ENCODE measurements at regions not wholly inside any gene's neighbourhood (a gene's known extent, or its start where the extent isn't known, plus 50 kb on each side); places are given as distances from the start of the nearest gene placed in this dataset.

- Histone ChIP-seq H3K27ac (ENCODE audit: insufficient read depth, low read depth, low read length) (no peak overlapping the region), H3K79me2 (ENCODE audit: control insufficient read depth, insufficient read depth, low read length) (no peaks in the 10 kb centered on the region), H3K9me3 (replicated peaks; ENCODE audit: control insufficient read depth, insufficient read depth, low read length) (no peaks in the 10 kb centered on the region), H3K4me3 (replicated peaks in 1 of 3; ENCODE audit: insufficient read depth in 1 of 3, low read depth in 1 of 3, low read length in 3 of 3) (no peak overlapping the region), H4K20me1 (replicated peaks; ENCODE audit: control insufficient read depth, extremely low read depth, insufficient read depth, low read length) (no peaks in the 10 kb centered on the region), H3K27me3 (ENCODE audit: control insufficient read depth in 2 of 2, insufficient read depth in 2 of 2, low read length in 2 of 2) (no peaks in the 10 kb centered on the region), H3K4me2 (ENCODE audit: insufficient read depth, low read length) (no peak overlapping the region), H3K36me3 (ENCODE audit: control insufficient read depth in 2 of 2, extremely low read depth in 1 of 2, insufficient read depth in 2 of 2, low read length in 2 of 2) (no peaks in the 10 kb centered on the region), H3K9ac (replicated peaks; ENCODE audit: extremely low read depth, insufficient read depth, low read length) (no peak overlapping the region), H3K4me1 (ENCODE audit: control insufficient read depth, extremely low read depth, insufficient read depth, low read length) (no peaks in the 10 kb centered on the region), H3K9me1 (replicated peaks; ENCODE audit: control insufficient read depth, extremely low read depth, insufficient read depth, low read length) (no peaks in the 10 kb centered on the region), H2AFZ (ENCODE audit: low read depth, low read length) (no peak overlapping the region)
- intact Hi-C loops (cut with micrococcal nuclease), result loop anchor here (1.0 kb wide), 1 partner anchor 1026 kb away; no protein-coding TSS in a partner anchor
- dilution Hi-C loops (cut with MboI; ENCODE audit: extremely low pct_ligation_motif_present, low sequenced_read_pairs), result no loop called here
- DNase-seq (ENCODE audit: low read depth, low spot score), result no peak
- no peak for FAIRE-seq
- ChIA-PET POLR2A (no interaction called here), CTCF (interaction anchor here (0.6 to 1.4 kb wide), 3 partner anchors 1025 to 1063 kb away, joined by 4 to 12 read pairs (median 4); no protein-coding TSS in a partner anchor)
- no TSS peak for BruUV-seq (replicated peaks)
- TF ChIP-seq EZH2 (IDR thresholded peaks at IDR 0.05; ENCODE audit: borderline replicate concordance, low read depth, low read length, severe bottlenecking) (no peak), CTCF (IDR thresholded peaks at IDR 0.05; ENCODE audit: extremely low read depth in 1 of 2, insufficient read depth in 1 of 2, low read depth in 1 of 2, low read length in 2 of 2) (peak in 1 of 2 donors; percentile 5), POLR2AphosphoS5 (IDR thresholded peaks at IDR 0.05; ENCODE audit: insufficient read depth, low read depth, low read length) (no peak)
Measured at GRCh38 chr3:34882764-34883163, 756.6 kb upstream of the ARPP21 start.

GRCh38 chr3:34884007-34884406, 755.3 kb upstream of the ARPP21 start:
- ChIA-PET POLR2A (no interaction called here), CTCF (no interaction called here)
- H3K36me3 ChIP-seq (ENCODE audit: control insufficient read depth in 2 of 2, extremely low read depth in 1 of 2, insufficient read depth in 2 of 2, low read length in 2 of 2), result no peaks in the 10 kb centered on the region
- no peak overlapping the region for H3K27ac ChIP-seq (ENCODE audit: insufficient read depth, low read depth, low read length)
- H3K4me3 ChIP-seq (replicated peaks in 1 of 3; ENCODE audit: insufficient read depth in 1 of 3, low read depth in 1 of 3, low read length in 3 of 3), result no peak overlapping the region
- no peak overlapping the region for H3K4me2 ChIP-seq (ENCODE audit: insufficient read depth, low read length)
- no peaks in the 10 kb centered on the region for H4K20me1 ChIP-seq (replicated peaks; ENCODE audit: control insufficient read depth, extremely low read depth, insufficient read depth, low read length)
- H3K9me1 ChIP-seq (replicated peaks; ENCODE audit: control insufficient read depth, extremely low read depth, insufficient read depth, low read length), result no peaks in the 10 kb centered on the region
- H2AFZ ChIP-seq (ENCODE audit: low read depth, low read length), result no peak overlapping the region
- DNase-seq (ENCODE audit: low read depth, low spot score) (no peak), FAIRE-seq (no peak)
- intact Hi-C loops (cut with micrococcal nuclease), result no loop called here
- H3K9ac ChIP-seq (replicated peaks; ENCODE audit: extremely low read depth, insufficient read depth, low read length), result no peak overlapping the region
- H3K27me3 ChIP-seq (ENCODE audit: control insufficient read depth in 2 of 2, insufficient read depth in 2 of 2, low read length in 2 of 2), result no peaks in the 10 kb centered on the region
- H3K79me2 ChIP-seq (ENCODE audit: control insufficient read depth, insufficient read depth, low read length), result no peaks in the 10 kb centered on the region
- dilution Hi-C loops (cut with MboI; ENCODE audit: extremely low pct_ligation_motif_present, low sequenced_read_pairs), result no loop called here
- no peak for TF ChIP-seq MYC (IDR thresholded peaks at IDR 0.05; ENCODE audit: low read depth, low read length)
- TF ChIP-seq POLR2AphosphoS5 (IDR thresholded peaks at IDR 0.05; ENCODE audit: insufficient read depth, low read depth, low read length), result no peak
- no peak for TF ChIP-seq JUN (IDR thresholded peaks at IDR 0.05; ENCODE audit: borderline replicate concordance, insufficient read depth, insufficient read length, low read depth)
- no peak for TF ChIP-seq EZH2 (IDR thresholded peaks at IDR 0.05; ENCODE audit: borderline replicate concordance, low read depth, low read length, severe bottlenecking)
- no peak for TF ChIP-seq CTCF (IDR thresholded peaks at IDR 0.05; ENCODE audit: extremely low read depth in 1 of 2, insufficient read depth in 1 of 2, low read depth in 1 of 2, low read length in 2 of 2)
- TF ChIP-seq GATA2 (IDR thresholded peaks at IDR 0.05; ENCODE audit: insufficient read depth, insufficient read length, low read depth, low read length), result no peak
- TF ChIP-seq FOS (IDR thresholded peaks at IDR 0.05; ENCODE audit: borderline replicate concordance, insufficient read depth, low read length), result no peak
- TF ChIP-seq MAX (IDR thresholded peaks at IDR 0.05; ENCODE audit: insufficient read depth, insufficient read length), result no peak
- no peak for TF ChIP-seq POLR2A (IDR thresholded peaks at IDR 0.05; ENCODE audit: low read depth, low read length)
- no peaks in the 10 kb centered on the region for H3K4me1 ChIP-seq (ENCODE audit: control insufficient read depth, extremely low read depth, insufficient read depth, low read length)
- H3K9me3 ChIP-seq (replicated peaks; ENCODE audit: control insufficient read depth, insufficient read depth, low read length), result no peaks in the 10 kb centered on the region
- BruUV-seq (replicated peaks), result no TSS peak

Measured in endothelial cell of umbilical vein (primary cell).